Right lobe of liver (tissue), 4 donors: ENCODE measurements at regions not wholly inside any gene's neighbourhood (a gene's known extent, or its start where the extent isn't known, plus 50 kb on each side); places are given as distances from the start of the nearest gene placed in this dataset.

ENCODE experiments used
- POLR2A ChIP-seq: fragments of 450-650 bp; IDR thresholded peaks from one replicate; pipeline ENCODE4 v1.6.1; 2017; ENCODE audit warnings: antibody characterized with exemption, mild to moderate bottlenecking
- TF ChIP-seq, protein P1 (sequence below), 4 donors: fragments of 200-600 bp in 3 of 4; fragments of 450-650 bp in 1 of 4; IDR thresholded peaks; one replicate each; pipeline versions ENCODE4 v1.5.1 to v1.8.0; 2016 to 2022; ENCODE audit warnings: antibody characterized with exemption in 4 of 4, mild to moderate bottlenecking in 2 of 4
- donor health status: DM: no; HTN: no; CAD: no.
- donor health status: DM: no; HTN: no; CAD: no.
- donor health status: DM: no; HTN: yes; CAD: no.

DNA sequence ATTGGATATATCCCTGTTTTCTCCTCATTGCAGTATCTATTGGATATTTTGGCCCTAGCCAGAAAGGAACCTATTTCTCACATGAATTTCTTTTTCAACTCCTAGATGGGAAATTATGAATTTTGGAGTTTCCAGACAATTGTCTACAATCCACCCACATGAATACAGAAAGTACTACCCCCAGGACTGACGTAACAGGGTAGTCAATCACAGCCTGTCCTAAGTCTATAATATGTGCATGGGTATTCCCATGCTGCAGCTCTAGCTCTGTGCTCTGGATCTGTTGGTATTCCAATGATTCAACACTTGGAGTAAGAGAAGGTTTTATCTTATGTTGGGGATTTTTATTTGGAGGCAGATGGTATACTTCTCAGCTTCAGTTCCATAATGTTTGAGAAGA, 393.1 kb upstream of the ARRDC4 start:
- TF ChIP-seq, protein P1, sequence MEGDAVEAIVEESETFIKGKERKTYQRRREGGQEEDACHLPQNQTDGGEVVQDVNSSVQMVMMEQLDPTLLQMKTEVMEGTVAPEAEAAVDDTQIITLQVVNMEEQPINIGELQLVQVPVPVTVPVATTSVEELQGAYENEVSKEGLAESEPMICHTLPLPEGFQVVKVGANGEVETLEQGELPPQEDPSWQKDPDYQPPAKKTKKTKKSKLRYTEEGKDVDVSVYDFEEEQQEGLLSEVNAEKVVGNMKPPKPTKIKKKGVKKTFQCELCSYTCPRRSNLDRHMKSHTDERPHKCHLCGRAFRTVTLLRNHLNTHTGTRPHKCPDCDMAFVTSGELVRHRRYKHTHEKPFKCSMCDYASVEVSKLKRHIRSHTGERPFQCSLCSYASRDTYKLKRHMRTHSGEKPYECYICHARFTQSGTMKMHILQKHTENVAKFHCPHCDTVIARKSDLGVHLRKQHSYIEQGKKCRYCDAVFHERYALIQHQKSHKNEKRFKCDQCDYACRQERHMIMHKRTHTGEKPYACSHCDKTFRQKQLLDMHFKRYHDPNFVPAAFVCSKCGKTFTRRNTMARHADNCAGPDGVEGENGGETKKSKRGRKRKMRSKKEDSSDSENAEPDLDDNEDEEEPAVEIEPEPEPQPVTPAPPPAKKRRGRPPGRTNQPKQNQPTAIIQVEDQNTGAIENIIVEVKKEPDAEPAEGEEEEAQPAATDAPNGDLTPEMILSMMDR (IDR thresholded peaks at IDR 0.05), result no peak
- no peak for TF ChIP-seq POLR2A
